Endodermal cell (in vitro differentiated cells): ENCODE measurements at regions not wholly inside any gene's neighbourhood (a gene's known extent, or its start where the extent isn't known, plus 50 kb on each side); places are given as distances from the start of the nearest gene placed in this dataset.

ENCODE experiments used
- DNase-seq: peaks from one replicate; pipeline ENCODE4 v3.0.0-alpha.2; 2017
- H3K27ac ChIP-seq: 2 replicates; pipeline ENCODE4 v1.5.1; 2013; ENCODE audit warnings: mild to moderate bottlenecking, low read depth, low read length, moderate library complexity
- H3K27me3 ChIP-seq: 2 replicates; pipeline ENCODE4 v1.6.1; 2013; ENCODE audit warnings: mild to moderate bottlenecking, low read length, moderate library complexity; ENCODE audit not compliant: insufficient read depth, control insufficient read depth, poor library complexity, severe bottlenecking
- H3K36me3 ChIP-seq: 2 replicates; pipeline ENCODE4 v1.7.0; 2013; ENCODE audit warnings: mild to moderate bottlenecking, low read length, moderate library complexity; ENCODE audit not compliant: control insufficient read depth, insufficient read depth
- H3K4me1 ChIP-seq: one replicate; pipeline ENCODE4 v1.7.0; 2013; ENCODE audit warnings: low read length; ENCODE audit not compliant: control insufficient read depth, insufficient read depth
- H3K4me3 ChIP-seq: 2 replicates; pipeline ENCODE4 v1.5.1; 2013; ENCODE audit warnings: mild to moderate bottlenecking, low read length, moderate library complexity
- H3K9ac ChIP-seq: 2 replicates; pipeline ENCODE4 v1.6.1; 2013; ENCODE audit warnings: mild to moderate bottlenecking, low read length, moderate library complexity; ENCODE audit not compliant: poor library complexity, severe bottlenecking; ENCODE audit errors: extremely low read depth
- H3K9me3 ChIP-seq: 2 replicates; pipeline ENCODE4 v1.6.1; 2013; ENCODE audit warnings: mild to moderate bottlenecking, low read length, moderate library complexity; ENCODE audit not compliant: control insufficient read depth
- H3K27ac Mint-ChIP-seq: 2 replicates; pipeline ENCODE4 v1.8.0; 2020; ENCODE audit warnings: mixed read lengths
- H3K27me3 Mint-ChIP-seq: 2 replicates; pipeline ENCODE4 v1.8.0; 2021; ENCODE audit warnings: mild to moderate bottlenecking, mixed read lengths; ENCODE audit not compliant: insufficient read depth
- H3K36me3 Mint-ChIP-seq: 2 replicates; pipeline ENCODE4 v1.8.0; 2020; ENCODE audit warnings: low read depth, mixed read lengths
- H3K4me1 Mint-ChIP-seq: 2 replicates; pipeline ENCODE4 v1.8.0; 2020; ENCODE audit warnings: mixed read lengths
- H3K4me3 Mint-ChIP-seq: 2 replicates; pipeline ENCODE4 v1.8.0; 2020; ENCODE audit warnings: mild to moderate bottlenecking, moderate library complexity, mixed read lengths
- H3K9me3 Mint-ChIP-seq: 2 replicates; pipeline ENCODE4 v1.8.0; 2020; ENCODE audit warnings: mild to moderate bottlenecking, mixed read lengths
- CTCF ChIP-seq: fragments of 200-600 bp; sonication (generic); conservative IDR thresholded peaks from 2 replicates; pipeline ENCODE4 v1.5.0; 2021; ENCODE audit warnings: antibody characterized with exemption, mild to moderate bottlenecking
- WGBS, 2 experiments: methylation state at CpG; one replicate each; pipeline versions ENCODE4 v1.1.5 to v1.1.7; 2013; ENCODE audit warnings: missing lambda C conversion rate in 2 of 2, mixed read lengths in 1 of 2; ENCODE audit not compliant: insufficient coverage in 1 of 2, insufficient read length in 1 of 2; 5-methylcytosine and 5-hydroxymethylcytosine counted together

- WGBS, 2 experiments: 85 to 100% methylated on average over 1 to 3 of the region's 3 CpGs
- H3K27me3 ChIP-seq: no peaks in the 10 kb centered on the region
- peak; percentile 79 for DNase-seq
- TF ChIP-seq CTCF: peak; percentile 83
- H3K4me3 ChIP-seq: no peak overlapping the region
- Mint-ChIP-seq H3K27ac (no peak overlapping the region), H3K9me3 (peaks cover 21% of the 10 kb centered on the region), H3K4me3 (no peak overlapping the region), H3K27me3 (peaks cover 3% of the 10 kb centered on the region), H3K4me1 (peaks cover 16% of the 10 kb centered on the region), H3K36me3 (peaks cover 14% of the 10 kb centered on the region)
- no peak overlapping the region for H3K27ac ChIP-seq
- no peaks in the 10 kb centered on the region for H3K36me3 ChIP-seq
- no peak overlapping the region for H3K9ac ChIP-seq
- H3K9me3 ChIP-seq: peaks cover 37% of the 10 kb centered on the region
- H3K4me1 ChIP-seq: peaks cover 9% of the 10 kb centered on the region
These were observed 92.2 kb upstream of the PGRMC2 start for GRCh38 chr4:128379860-128380259.

GRCh38 chr4:128378668-128379067, 91.1 kb upstream of the PGRMC2 start:
- Mint-ChIP-seq H3K9me3 (peaks cover 21% of the 10 kb centered on the region), H3K4me1 (peaks cover 9% of the 10 kb centered on the region), H3K4me3 (no peak overlapping the region), H3K27me3 (peaks cover 3% of the 10 kb centered on the region), H3K36me3 (peaks cover 14% of the 10 kb centered on the region), H3K27ac (no peak overlapping the region)
- no peak for TF ChIP-seq CTCF
- 94 to 100% methylated on average over 1 to 3 of the region's 3 CpGs for WGBS, 2 experiments
- Histone ChIP-seq H3K36me3 (no peaks in the 10 kb centered on the region), H3K27me3 (no peaks in the 10 kb centered on the region), H3K4me1 (peaks cover 5% of the 10 kb centered on the region), H3K9me3 (peaks cover 41% of the 10 kb centered on the region), H3K9ac (no peak overlapping the region), H3K27ac (no peak overlapping the region), H3K4me3 (no peak overlapping the region)
- no peak for DNase-seq

GRCh38 chr4:128376958-128377357, 89.3 kb upstream of the PGRMC2 start:
- Mint-ChIP-seq H3K9me3 (peaks cover 21% of the 10 kb centered on the region), H3K4me1 (peaks cover 5% of the 10 kb centered on the region), H3K27ac (no peak overlapping the region), H3K27me3 (no peaks in the 10 kb centered on the region), H3K4me3 (no peak overlapping the region), H3K36me3 (peaks cover 14% of the 10 kb centered on the region)
- Histone ChIP-seq H3K27me3 (no peaks in the 10 kb centered on the region), H3K36me3 (no peaks in the 10 kb centered on the region), H3K4me3 (no peak overlapping the region), H3K4me1 (peaks cover 5% of the 10 kb centered on the region), H3K9ac (no peak overlapping the region), H3K9me3 (peaks cover 41% of the 10 kb centered on the region), H3K27ac (no peak overlapping the region)
- TF ChIP-seq CTCF: no peak
- 94 to 97% methylated on average over 2 to 4 of the region's 4 CpGs for WGBS, 2 experiments
- no peak for DNase-seq
